ENCODE measurements at regions not wholly inside any gene's neighbourhood (a gene's known extent, or its start where the extent isn't known, plus 50 kb on each side); places are given as distances from the start of the nearest gene placed in this dataset.

DNA sequence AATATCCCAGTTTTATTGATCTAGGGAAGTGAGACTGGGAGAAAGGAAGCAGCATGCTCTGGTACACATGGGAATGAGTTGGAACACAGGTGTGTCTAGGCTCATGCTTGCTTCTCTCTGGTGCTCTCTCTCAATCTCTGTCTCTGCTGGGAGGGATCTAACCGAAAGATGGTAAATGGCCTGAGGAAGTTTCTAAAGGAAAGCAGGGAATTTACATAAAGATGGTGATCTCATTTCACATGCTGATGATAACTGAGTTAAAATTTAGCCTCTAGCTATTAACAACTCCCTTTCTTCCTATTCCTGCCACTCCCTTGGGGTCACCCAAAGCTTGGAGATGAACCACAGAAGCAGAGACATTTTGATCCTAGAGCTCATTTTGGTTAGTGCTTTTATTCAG is 436.2 kb downstream of the SH3GL2 start:
- H3K4me3 ChIP-seq (ENCODE audit: control insufficient read depth, low read depth, low read length) = no peak overlapping the region
- TF ChIP-seq CTCF (conservative IDR thresholded peaks at IDR 0.05; ENCODE audit: control insufficient read depth, insufficient read depth, low read depth, low read length) = no peak
- no peak for DNase-seq (ENCODE audit: low read depth)

GRCh38 chr9:18017136-18017535 is 438.3 kb downstream of the SH3GL2 start:
- no peak for DNase-seq (ENCODE audit: low read depth)
- H3K4me3 ChIP-seq (ENCODE audit: control insufficient read depth, low read depth, low read length) = no peak overlapping the region
- no peak for TF ChIP-seq CTCF (conservative IDR thresholded peaks at IDR 0.05; ENCODE audit: control insufficient read depth, insufficient read depth, low read depth, low read length)

DNA sequence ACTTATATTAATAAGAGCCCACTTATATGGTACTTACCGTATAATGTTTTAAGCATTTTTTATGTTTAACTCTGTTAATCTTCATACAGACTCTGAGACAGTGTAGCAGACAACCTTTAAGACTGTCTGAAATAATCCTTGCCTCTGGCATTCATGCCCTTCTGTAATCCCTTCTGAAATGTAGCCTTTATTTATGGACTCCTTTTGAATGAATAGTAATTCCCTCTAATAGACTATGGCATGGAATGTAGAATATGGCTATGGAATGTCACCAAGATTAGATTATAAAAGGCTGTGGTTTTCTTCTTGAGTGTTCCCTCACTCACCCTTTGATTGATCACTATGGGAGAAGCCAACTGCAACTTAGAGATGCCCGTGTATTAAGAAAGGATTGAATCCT is 439.4 kb downstream of the SH3GL2 start:
- no peak for DNase-seq (ENCODE audit: low read depth)
- H3K4me3 ChIP-seq (ENCODE audit: control insufficient read depth, low read depth, low read length) = no peak overlapping the region
- TF ChIP-seq CTCF (conservative IDR thresholded peaks at IDR 0.05; ENCODE audit: control insufficient read depth, insufficient read depth, low read depth, low read length) = no peak

- H3K4me3 ChIP-seq (ENCODE audit: control insufficient read depth, low read depth, low read length) = no peak overlapping the region
- no peak for DNase-seq (ENCODE audit: low read depth)
- no peak for TF ChIP-seq CTCF (conservative IDR thresholded peaks at IDR 0.05; ENCODE audit: control insufficient read depth, insufficient read depth, low read depth, low read length)
These were observed 439.8 kb downstream of the SH3GL2 start for GRCh38 chr9:18018661-18019060.

GRCh38 chr9:18020121-18020745 is 441.4 kb downstream of the SH3GL2 start:
- TF ChIP-seq CTCF (conservative IDR thresholded peaks at IDR 0.05; ENCODE audit: control insufficient read depth, insufficient read depth, low read depth, low read length) = no peak
- no peak for DNase-seq (ENCODE audit: low read depth)

GRCh38 chr9:18022642-18023041 is 443.8 kb downstream of the SH3GL2 start:
- DNase-seq (ENCODE audit: low read depth) = no peak
- no peak overlapping the region for H3K4me3 ChIP-seq (ENCODE audit: control insufficient read depth, low read depth, low read length)
- no peak for TF ChIP-seq CTCF (conservative IDR thresholded peaks at IDR 0.05; ENCODE audit: control insufficient read depth, insufficient read depth, low read depth, low read length)

More at GRCh38 chr9:18020121-18020745, 441.4 kb downstream of the SH3GL2 start:
- no peak overlapping the region for H3K4me3 ChIP-seq (ENCODE audit: control insufficient read depth, low read depth, low read length)

GRCh38 chr9:18023332-18023731 is 444.5 kb downstream of the SH3GL2 start:
- no peak for DNase-seq (ENCODE audit: low read depth)
- no peak for TF ChIP-seq CTCF (conservative IDR thresholded peaks at IDR 0.05; ENCODE audit: control insufficient read depth, insufficient read depth, low read depth, low read length)
- no peak overlapping the region for H3K4me3 ChIP-seq (ENCODE audit: control insufficient read depth, low read depth, low read length)
